AG10803 (cell line): ENCODE measurements at regions not wholly inside any gene's neighbourhood (a gene's known extent, or its start where the extent isn't known, plus 50 kb on each side); places are given as distances from the start of the nearest gene placed in this dataset.

Experiments used
- DNase-seq: peaks from one replicate; pipeline ENCODE4 v3.0.0; 2010; ENCODE audit warnings: low read depth
- H3K4me3 ChIP-seq: 2 replicates; pipeline ENCODE4 v1.5.1; 2011; ENCODE audit warnings: mild to moderate bottlenecking, low read length, control low read depth
- CTCF ChIP-seq: conservative IDR thresholded peaks from 2 replicates; pipeline ENCODE4 v1.5.1; 2011; ENCODE audit warnings: mild to moderate bottlenecking, low read length, control low read depth, inconsistent platforms

GRCh38 chr11:28983780-28984179 lies 875.6 kb downstream of the METTL15 start:
- no peak overlapping the region for H3K4me3 ChIP-seq
- no peak for DNase-seq
- TF ChIP-seq CTCF, result no peak

DNA sequence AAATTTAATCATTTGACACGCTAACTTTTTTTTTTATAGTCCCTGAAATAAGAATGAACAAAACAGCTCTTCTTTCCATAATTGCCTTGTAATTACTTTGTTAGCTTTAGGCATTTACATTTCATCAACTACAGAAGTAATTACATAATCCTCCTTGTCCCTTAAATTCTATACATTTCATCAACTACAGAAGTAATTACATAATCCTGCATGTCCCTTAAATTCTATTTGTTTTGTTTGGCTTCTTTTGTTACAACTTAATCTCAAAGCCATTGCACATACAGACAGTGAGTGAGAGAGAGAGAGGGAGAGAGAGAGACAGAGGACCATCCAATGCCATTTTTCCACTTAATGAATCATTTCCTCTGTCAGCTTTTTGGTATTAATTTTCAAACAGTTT lies 873.2 kb downstream of the METTL15 start:
- no peak for TF ChIP-seq CTCF
- no peak for DNase-seq
- H3K4me3 ChIP-seq, result no peak overlapping the region

GRCh38 chr11:28976801-28977145 lies 868.6 kb downstream of the METTL15 start:
- TF ChIP-seq CTCF, result no peak
- no peak overlapping the region for H3K4me3 ChIP-seq
- peak; percentile 38 for DNase-seq

- no peak for TF ChIP-seq CTCF
- no peak overlapping the region for H3K4me3 ChIP-seq
- no peak for DNase-seq
Measured at GRCh38 chr11:28976012-28976800, 868.0 kb downstream of the METTL15 start.

DNA sequence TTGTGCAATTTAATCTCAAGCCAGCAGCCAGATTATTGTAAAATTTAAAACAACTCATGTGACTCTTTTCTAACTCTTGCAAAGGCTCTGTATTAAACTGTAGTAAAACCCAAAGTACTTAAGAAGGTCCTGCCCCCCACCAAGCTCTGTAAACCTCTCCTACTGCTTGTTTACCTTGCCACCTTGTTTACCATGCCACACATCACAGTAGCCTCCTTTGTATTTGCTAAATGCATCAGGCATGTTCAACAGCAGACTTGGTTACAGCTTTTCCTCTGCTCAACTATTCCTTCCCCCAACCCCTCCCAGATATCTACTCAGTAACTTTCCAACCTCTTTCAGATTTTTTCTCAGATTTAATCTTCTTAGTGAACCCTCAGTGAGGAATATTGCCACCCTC lies 861.6 kb downstream of the METTL15 start:
- TF ChIP-seq CTCF, result no peak
- H3K4me3 ChIP-seq, result no peak overlapping the region
- no peak for DNase-seq

DNA sequence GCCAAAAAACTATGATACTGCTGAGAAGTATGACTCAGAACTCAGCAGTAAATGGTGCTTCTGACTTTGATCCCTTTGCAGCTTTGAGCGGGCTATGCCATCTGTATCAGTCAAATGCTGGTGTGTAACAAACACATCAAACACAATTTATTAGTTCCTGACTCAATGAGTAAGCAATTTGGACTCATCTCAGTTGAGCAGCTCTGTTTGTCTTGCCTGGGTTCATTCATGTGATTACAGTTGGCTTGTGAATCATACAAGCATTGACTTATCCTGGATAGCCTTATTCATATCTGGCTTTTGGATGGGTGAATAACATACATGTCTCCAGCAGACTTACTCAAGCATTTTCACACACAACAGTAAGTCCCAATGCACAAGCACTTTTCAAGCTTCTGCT lies 858.8 kb downstream of the METTL15 start:
- no peak overlapping the region for H3K4me3 ChIP-seq
- DNase-seq, result no peak
- TF ChIP-seq CTCF, result no peak

GRCh38 chr11:28965819-28966218 lies 857.6 kb downstream of the METTL15 start:
- TF ChIP-seq CTCF, result no peak
- no peak overlapping the region for H3K4me3 ChIP-seq
- peak; percentile 48 for DNase-seq
